A549 (cell line): ENCODE measurements at regions not wholly inside any gene's neighbourhood (a gene's known extent, or its start where the extent isn't known, plus 50 kb on each side); places are given as distances from the start of the nearest gene placed in this dataset.

ENCODE experiments used
- CEBPB ChIP-seq, 2 experiments: fragments of >200 bp in 1 of 2; sonication (Bioruptor Twin) in 1 of 2; formaldehyde crosslinking in 1 of 2; IDR thresholded peaks; 2 replicates each; pipeline ENCODE4 v1.6.1; 2012 to 2016
- CTCF ChIP-seq: fragments of >200 bp; sonication (Bioruptor Twin); formaldehyde crosslinking; IDR thresholded peaks from 3 replicates; pipeline ENCODE4 v1.5.1; 2016
- EP300 ChIP-seq, 2 experiments: fragments of >200 bp; sonication (Bioruptor Twin); formaldehyde crosslinking; IDR thresholded peaks; 2 replicates in 1 of 2; 3 replicates in 1 of 2; pipeline ENCODE4 v1.6.1; 2016 to 2017
- GATA3 ChIP-seq: IDR thresholded peaks from 2 replicates; pipeline ENCODE4 v1.6.1; 2012; ENCODE audit warnings: borderline replicate concordance
- MAX ChIP-seq: IDR thresholded peaks from 2 replicates; pipeline ENCODE4 v1.6.1; 2012
- POLR2A ChIP-seq: IDR thresholded peaks from 2 replicates; pipeline ENCODE4 v1.6.1; 2012; ENCODE audit warnings: mild to moderate bottlenecking, low read length
- RARB ChIP-seq: fragments of 250-450 bp; sonication (Bioruptor Pico); IDR thresholded peaks from 2 replicates; pipeline ENCODE4 v1.8.0; 2021; ENCODE audit warnings: mild to moderate bottlenecking, moderate library complexity
- TF ChIP-seq, protein P1 (sequence below): fragments of 450-650 bp; IDR thresholded peaks from 2 replicates; pipeline ENCODE4 v1.6.1; 2014; ENCODE audit warnings: antibody characterized with exemption

- TF ChIP-seq GATA3 (no peak), CTCF (no peak), MAX (no peak), POLR2A (no peak), CEBPB (IDR thresholded peaks at IDR 0.05) (no peak), RARB (CRISPR knock-in tag) (no peak), EP300 (IDR thresholded peaks at IDR 0.05) (no peak)
- TF ChIP-seq, protein P1, sequence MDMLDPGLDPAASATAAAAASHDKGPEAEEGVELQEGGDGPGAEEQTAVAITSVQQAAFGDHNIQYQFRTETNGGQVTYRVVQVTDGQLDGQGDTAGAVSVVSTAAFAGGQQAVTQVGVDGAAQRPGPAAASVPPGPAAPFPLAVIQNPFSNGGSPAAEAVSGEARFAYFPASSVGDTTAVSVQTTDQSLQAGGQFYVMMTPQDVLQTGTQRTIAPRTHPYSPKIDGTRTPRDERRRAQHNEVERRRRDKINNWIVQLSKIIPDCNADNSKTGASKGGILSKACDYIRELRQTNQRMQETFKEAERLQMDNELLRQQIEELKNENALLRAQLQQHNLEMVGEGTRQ, result no peak
Observed at GRCh38 chr12:62003701-62004100, 256.5 kb upstream of the USP15 start.
